ENCODE measurements at regions not wholly inside any gene's neighbourhood (a gene's known extent, or its start where the extent isn't known, plus 50 kb on each side); places are given as distances from the start of the nearest gene placed in this dataset.

DNA sequence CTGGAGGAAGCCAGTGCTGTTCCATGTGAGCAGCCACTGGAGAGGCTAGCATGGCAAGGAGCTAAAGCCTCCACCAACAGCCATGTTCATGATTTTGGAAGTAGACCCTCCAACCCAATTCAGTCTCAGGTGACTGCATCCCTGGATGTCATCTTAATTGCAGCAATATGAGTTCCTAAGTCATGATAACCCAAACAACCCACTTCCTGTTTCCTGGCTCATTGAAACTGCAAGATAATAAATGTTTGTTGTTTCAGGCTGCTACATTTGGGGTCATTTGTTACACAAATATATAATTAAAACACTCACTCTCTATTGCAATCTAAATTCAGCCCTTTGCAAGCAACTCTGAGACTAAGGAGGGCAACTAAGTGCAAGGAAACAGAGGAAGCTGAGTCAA, 62.4 kb upstream of the SLC24A5 start:
- DNase-seq = no peak

DNA sequence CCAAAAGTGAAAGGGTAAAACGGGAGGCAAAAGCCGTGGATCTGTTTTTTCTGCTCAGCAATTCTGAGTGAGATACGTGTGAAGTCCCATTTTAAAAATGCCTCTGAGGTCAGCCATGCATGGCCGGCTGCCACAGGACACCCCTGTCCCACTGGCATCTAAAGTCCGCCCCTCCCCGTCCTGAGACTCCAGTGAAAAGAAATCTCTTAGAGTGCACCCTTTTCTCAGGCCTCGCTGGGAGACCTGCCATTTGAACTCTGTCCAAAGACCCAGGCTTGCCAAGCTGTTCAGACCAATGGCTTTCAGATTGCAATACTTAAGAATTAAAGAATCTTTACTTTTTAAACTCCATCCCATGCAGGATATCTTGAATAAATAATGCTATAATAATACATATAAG, 61.0 kb upstream of the SLC24A5 start:
- DNase-seq = no peak

DNA sequence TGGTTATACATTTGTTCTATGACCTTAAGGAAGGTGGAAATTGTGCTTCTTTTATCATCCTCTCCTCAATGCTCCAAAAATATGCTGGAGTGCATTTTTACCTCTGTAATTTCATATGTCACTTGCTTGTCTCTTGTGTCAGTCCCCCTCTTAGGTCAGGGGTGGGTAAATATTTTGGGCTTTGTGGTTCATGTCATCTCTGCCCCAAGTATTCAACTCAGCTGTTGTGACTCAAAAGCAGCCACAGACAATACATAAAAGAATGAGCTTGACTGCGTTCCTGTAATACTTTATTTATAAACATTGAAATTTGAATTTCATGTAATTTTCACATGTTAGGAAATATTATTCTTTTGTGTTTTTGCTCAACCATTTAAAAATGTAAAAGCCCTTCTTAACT, 60.4 kb upstream of the SLC24A5 start:
- DNase-seq = no peak

DNA sequence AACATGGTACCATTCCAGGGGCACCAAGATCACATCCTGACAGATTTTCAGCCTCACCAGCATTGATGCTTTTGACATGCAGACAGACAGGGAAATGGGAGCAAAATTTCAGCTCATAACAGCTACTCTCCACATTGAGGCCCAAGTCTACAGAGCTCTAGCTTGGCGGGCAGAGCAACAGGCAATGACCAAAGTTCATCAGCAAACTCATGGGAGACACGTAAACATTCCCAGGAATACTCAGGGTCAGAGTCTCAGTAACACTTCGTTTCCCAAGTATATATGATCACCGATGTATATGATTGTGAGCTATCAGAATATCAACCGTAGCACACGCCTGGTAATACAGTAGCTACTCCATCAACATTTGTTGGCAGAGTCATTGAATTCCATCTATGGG, 59.2 kb upstream of the SLC24A5 start:
- no peak for DNase-seq

DNA sequence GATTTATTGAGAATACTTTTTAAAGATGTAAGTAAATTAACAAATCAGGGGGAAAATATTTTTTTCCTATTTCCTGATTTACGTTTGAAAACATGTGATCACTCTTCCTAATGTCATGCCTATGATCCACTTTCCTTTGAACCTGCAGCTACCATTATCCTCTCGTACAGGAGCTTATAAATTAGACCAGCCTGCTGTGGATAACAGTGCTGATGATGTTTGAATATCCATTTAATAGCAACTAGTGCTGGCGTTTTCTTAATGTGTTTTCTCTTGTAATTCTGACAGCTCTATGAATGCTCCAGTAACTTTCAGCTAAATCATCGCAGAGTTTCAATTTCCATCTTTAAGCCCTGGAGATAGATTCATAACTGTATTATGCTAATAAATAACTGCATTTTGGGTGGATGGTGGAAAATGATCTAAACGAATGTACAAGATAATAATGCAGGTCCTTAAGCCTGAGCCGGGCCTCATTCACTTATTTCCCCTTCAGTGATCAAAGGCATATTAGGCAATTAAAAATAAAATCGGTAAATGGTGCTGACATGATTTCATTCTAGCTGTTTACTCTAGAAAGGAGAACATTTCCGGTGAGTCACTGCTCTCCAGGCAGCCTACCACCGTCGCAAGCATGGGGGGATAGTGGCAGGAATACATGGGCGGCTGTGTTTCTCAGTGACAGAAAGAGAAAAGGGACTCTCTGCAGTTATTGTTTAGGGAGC, 58.5 kb upstream of the SLC24A5 start:
- no peak for DNase-seq

DNA sequence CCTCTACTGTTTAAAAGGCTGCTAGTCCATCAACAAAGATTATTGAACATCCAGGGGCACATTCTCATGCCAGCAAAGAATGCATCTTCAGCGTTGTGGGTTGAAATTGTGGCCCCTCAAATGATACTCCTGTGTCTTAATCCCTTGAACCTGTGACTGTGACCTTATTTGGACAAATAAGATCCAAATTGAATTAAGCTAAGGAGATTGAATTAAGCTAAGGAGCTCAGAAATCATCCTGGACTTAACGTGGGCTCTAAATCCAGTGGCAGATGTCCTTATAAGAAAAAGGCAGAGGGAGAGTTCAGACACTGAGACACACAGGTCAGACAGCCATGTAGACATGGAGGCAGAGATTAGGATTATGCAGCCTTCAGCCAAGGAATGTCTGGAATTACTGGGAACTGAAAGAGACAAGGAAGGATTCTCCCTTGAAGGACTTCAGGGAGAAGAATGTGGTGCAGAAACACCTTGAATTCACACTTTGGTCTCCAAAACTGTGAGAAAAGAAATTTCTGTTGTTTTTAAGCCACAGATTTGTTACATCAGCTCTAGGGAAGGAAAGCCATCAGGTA, 57.3 kb upstream of the SLC24A5 start:
- no peak for DNase-seq

DNA sequence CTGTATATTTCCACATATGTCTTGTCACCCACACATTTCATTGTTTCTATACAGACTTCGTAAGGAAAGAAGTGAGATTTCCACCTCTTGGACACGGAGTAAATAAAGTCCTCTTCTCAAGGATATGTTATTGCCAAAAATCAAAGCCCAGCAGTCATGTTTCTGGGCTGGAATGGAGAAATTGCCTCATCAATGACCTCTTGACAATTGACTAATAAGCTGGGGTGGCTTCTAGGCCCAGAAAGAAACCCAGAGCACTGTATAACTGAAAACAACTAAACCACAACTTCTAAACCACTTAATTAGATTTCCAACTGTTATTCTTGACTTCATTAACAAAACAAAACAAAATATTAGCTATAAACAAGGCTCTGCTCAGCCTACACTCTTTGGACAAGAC, 56.4 kb upstream of the SLC24A5 start:
- DNase-seq = no peak

DNA sequence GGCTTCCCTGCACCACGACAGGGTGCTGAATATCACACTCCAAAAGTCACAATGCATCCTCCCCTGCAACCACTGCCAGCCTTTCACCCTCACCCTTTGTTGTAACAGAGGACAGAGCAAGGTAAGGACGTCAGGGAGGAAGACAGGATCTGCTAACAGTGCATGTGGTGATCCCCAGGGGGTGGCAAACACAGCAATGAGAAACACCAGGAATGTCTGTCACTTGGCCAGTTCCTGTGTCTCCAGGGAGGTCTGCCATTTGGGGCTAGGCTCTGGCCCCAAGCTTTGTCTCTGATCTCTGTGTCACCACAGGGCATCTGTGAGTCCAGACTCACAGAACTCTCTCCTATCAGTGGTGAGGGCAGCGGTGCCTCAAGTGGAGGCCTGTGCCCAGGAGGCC, 54.3 kb upstream of the SLC24A5 start:
- DNase-seq = no peak

Measured in hematopoietic multipotent progenitor cell treated with erythropoietin and hydrocortisone succinate and interleukin-3 and kit ligand, for 8 days (in vitro differentiated cells).